Transverse colon (tissue), 4 donors: ENCODE measurements at regions not wholly inside any gene's neighbourhood (a gene's known extent, or its start where the extent isn't known, plus 50 kb on each side); places are given as distances from the start of the nearest gene placed in this dataset.

ENCODE experiments used
- DNase-seq: peaks from one replicate; pipeline ENCODE4 v3.0.0-alpha.2; 2019
- H3K27ac ChIP-seq, 4 donors: fragments of 200-600 bp; sonication (generic); 2 replicates each; pipeline ENCODE4 v1.5.1; 2016 to 2018; ENCODE audit warnings: inconsistent platforms in 4 of 4
- H3K27me3 ChIP-seq: fragments of 200-600 bp; sonication (generic); 2 replicates; pipeline ENCODE4 v1.5.1; 2017; ENCODE audit warnings: inconsistent platforms
- H3K36me3 ChIP-seq, 4 donors: fragments of 200-600 bp; sonication (generic); 2 replicates each; pipeline ENCODE4 v1.5.1; 2017 to 2019; ENCODE audit warnings: inconsistent platforms in 4 of 4
- H3K4me1 ChIP-seq, 4 donors: fragments of 200-600 bp; sonication (generic); 2 replicates each; pipeline ENCODE4 v1.5.1; 2017 to 2020; ENCODE audit warnings: inconsistent platforms in 4 of 4
- H3K4me3 ChIP-seq, 4 donors: fragments of 200-600 bp; sonication (generic); 1 replicate in 1 of 4; 2 replicates in 3 of 4; pipeline versions ENCODE4 v1.5.1 to v1.6.1; 2017 to 2019; ENCODE audit warnings: inconsistent platforms in 4 of 4
- H3K9me3 ChIP-seq, 2 donors: fragments of 200-600 bp; sonication (generic); 2 replicates each; pipeline ENCODE4 v1.5.1; 2017 to 2019; ENCODE audit warnings: inconsistent platforms in 2 of 2
- CTCF ChIP-seq, 5 experiments: fragments of 200-600 bp in 3 of 5; fragments of 450-650 bp in 2 of 5; sonication (generic) in 3 of 5; IDR thresholded peaks; 1 replicate in 2 of 5; 2 replicates in 3 of 5; pipeline ENCODE4 v1.5.1; 2016 to 2017; ENCODE audit warnings: antibody characterized with exemption in 5 of 5, inconsistent platforms in 3 of 5, mild to moderate bottlenecking in 2 of 5, moderate library complexity in 1 of 5
- EP300 ChIP-seq: sonication (generic); formaldehyde crosslinking; IDR thresholded peaks from one replicate; pipeline ENCODE4 v1.6.1; 2017; ENCODE audit warnings: antibody characterized with exemption, low read depth
- POLR2A ChIP-seq: fragments of 450-650 bp; IDR thresholded peaks from one replicate; pipeline ENCODE4 v1.6.1; 2016; ENCODE audit warnings: antibody characterized with exemption, mild to moderate bottlenecking, moderate library complexity
- POLR2AphosphoS5 ChIP-seq, 3 donors: sonication (generic); formaldehyde crosslinking; IDR thresholded peaks; one replicate each; pipeline ENCODE4 v1.6.1; 2016; ENCODE audit warnings: antibody characterized with exemption in 3 of 3
- WGBS, 2 donors: methylation state at CpG; one replicate each; pipeline ENCODE4 v1.1.5; 2018; ENCODE audit warnings: low coverage in 1 of 2; 5-methylcytosine and 5-hydroxymethylcytosine counted together
- in situ Hi-C, 4 donors: fragments of 200-750 bp; cut with MboI; loops; one replicate each; pipeline versions ENCODE4 v1.15.0 to v1.15.1; 2017; ENCODE audit warnings: low sequenced_read_pairs in 3 of 4, low pct_ligation_motif_present in 1 of 4, low pct_unique_long_range_greater_than_20kb in 1 of 4
- intact Hi-C: fragments of 100-400 bp; cut with DNase I; formaldehyde crosslinking; loops from one replicate; pipeline ENCODE4 v1.15.1; 2023; ENCODE audit warnings: low total_unique reads

GRCh38 chr2:215659650-215660049, 223.8 kb upstream of the FN1 start:
- 70 to 78% methylated on average over 4 of the region's 4 CpGs for WGBS, 2 donors
- peaks cover 0 to 6% (median under 1%) of the 10 kb centered on the region in 4 donors for H3K4me1 ChIP-seq
- in situ Hi-C loops (no loop called here), intact Hi-C loops (no loop called here)
- no peak for TF ChIP-seq POLR2AphosphoS5 (IDR thresholded peaks at IDR 0.05)
- no peak for TF ChIP-seq POLR2A
- TF ChIP-seq EP300: no peak
- no peak for TF ChIP-seq CTCF (IDR thresholded peaks at IDR 0.05)
- no peak overlapping the region for H3K4me3 ChIP-seq
- no peaks in the 10 kb centered on the region for H3K9me3 ChIP-seq
- peak overlapping the region in 1 of 4 donors; percentile 51 for H3K27ac ChIP-seq
- DNase-seq: no peak
- no peaks in the 10 kb centered on the region for H3K27me3 ChIP-seq
- no peaks in the 10 kb centered on the region for H3K36me3 ChIP-seq

- intact Hi-C loops: no loop called here
- Histone ChIP-seq H3K27me3 (no peaks in the 10 kb centered on the region), H3K4me3 (no peak overlapping the region), H3K4me1 (peaks cover 0 to 6% (median 2%) of the 10 kb centered on the region in 4 donors), H3K36me3 (no peaks in the 10 kb centered on the region), H3K9me3 (no peaks in the 10 kb centered on the region), H3K27ac (peak overlapping the region; percentile 15 to 70 (median 63))
- in situ Hi-C loops: no loop called here
- DNase-seq: no peak
- TF ChIP-seq POLR2A (no peak), EP300 (no peak), POLR2AphosphoS5 (IDR thresholded peaks at IDR 0.05) (no peak), CTCF (IDR thresholded peaks at IDR 0.05) (no peak)
- 81 to 88% methylated on average over 4 of the region's 4 CpGs for WGBS, 2 donors
These were observed 222.9 kb upstream of the FN1 start for GRCh38 chr2:215658635-215659305.

GRCh38 chr2:215657844-215658243, 222.0 kb upstream of the FN1 start:
- DNase-seq: no peak
- no peak overlapping the region for H3K4me3 ChIP-seq
- intact Hi-C loops: no loop called here
- peak overlapping the region; percentile 15 to 70 (median 63) for H3K27ac ChIP-seq
- no peaks in the 10 kb centered on the region for H3K9me3 ChIP-seq
- in situ Hi-C loops: no loop called here
- H3K36me3 ChIP-seq: no peaks in the 10 kb centered on the region
- WGBS, 2 donors: 21 to 42% methylated on average over 5 of the region's 5 CpGs
- H3K27me3 ChIP-seq: no peaks in the 10 kb centered on the region
- H3K4me1 ChIP-seq: peaks cover 0 to 7% (median 3%) of the 10 kb centered on the region in 4 donors
- TF ChIP-seq POLR2AphosphoS5 (IDR thresholded peaks at IDR 0.05): peak in 1 of 3 donors; percentile 23
- TF ChIP-seq CTCF (IDR thresholded peaks at IDR 0.05): no peak

- in situ Hi-C loops: no loop called here
- Histone ChIP-seq H3K9me3 (no peaks in the 10 kb centered on the region), H3K4me3 (no peak overlapping the region), H3K36me3 (no peaks in the 10 kb centered on the region), H3K27me3 (no peaks in the 10 kb centered on the region), H3K27ac (peak overlapping the region; percentile 2 to 59 (median 53)), H3K4me1 (peaks cover 0 to 7% (median 0%) of the 10 kb centered on the region in 4 donors)
- 57 to 59% methylated on average over 7 of the region's 7 CpGs for WGBS, 2 donors
- no peak for DNase-seq
- TF ChIP-seq EP300 (no peak), POLR2AphosphoS5 (IDR thresholded peaks at IDR 0.05) (no peak), POLR2A (no peak)
- intact Hi-C loops: no loop called here
These were observed 218.4 kb upstream of the FN1 start for GRCh38 chr2:215654148-215654819.
